IPS-18c (cell line): ENCODE measurements at regions not wholly inside any gene's neighbourhood (a gene's known extent, or its start where the extent isn't known, plus 50 kb on each side); places are given as distances from the start of the nearest gene placed in this dataset.
"Not testable (repeated sequence)": the region's sequence is repeated elsewhere in the genome, so short reads cannot be mapped to it uniquely, and the experiment has no call there.

Experiments
- H3K4me3 ChIP-seq: 2 replicates; pipeline ENCODE4 v1.7.0; 2013; ENCODE audit warnings: low read depth, mild to moderate bottlenecking, low read length, moderate library complexity; ENCODE audit not compliant: insufficient read depth
- H3K9me3 ChIP-seq: one replicate; pipeline ENCODE4 v1.6.1; 2013; ENCODE audit warnings: mild to moderate bottlenecking, low read length, moderate library complexity; ENCODE audit not compliant: control insufficient read depth, insufficient read depth

DNA sequence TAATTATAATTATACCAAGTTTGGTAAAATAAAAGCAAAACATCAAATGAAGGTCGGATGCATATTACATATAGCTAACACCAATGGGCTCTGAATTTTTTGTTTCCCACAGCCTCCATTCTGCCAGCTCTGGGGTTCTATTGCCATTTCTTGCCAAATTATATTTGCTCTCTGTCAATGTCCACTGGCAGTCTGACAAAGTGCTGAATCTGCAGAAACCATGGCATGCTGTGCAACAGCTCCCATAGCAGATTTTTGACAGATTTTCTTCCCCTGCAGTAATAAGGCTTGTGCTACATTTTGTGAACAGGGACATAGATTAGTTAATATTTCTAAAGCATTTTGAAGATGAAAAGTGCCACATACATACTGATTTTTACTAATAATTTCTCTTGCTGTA lies 1102.1 kb downstream of the DIAPH3 start:
- H3K9me3 ChIP-seq, result no peaks in the 10 kb centered on the region
- no peak overlapping the region for H3K4me3 ChIP-seq

DNA sequence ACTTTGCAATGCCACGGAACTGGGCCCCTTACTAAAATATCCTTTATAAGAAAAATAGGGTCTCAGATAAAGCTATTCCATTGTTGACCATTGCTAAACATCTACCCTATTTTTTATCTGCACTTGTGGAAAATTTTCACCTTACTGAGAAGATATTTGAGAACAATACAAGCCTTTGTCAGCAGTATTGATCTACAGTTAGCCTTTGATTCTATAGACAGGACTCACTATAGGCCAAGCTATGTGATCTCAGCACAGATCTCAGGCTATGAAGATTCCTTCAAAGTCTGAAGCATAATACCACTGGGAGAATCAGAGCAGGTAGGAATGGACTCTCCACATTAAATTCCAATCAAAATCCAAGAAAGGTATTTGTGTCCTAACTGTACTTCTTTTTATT lies 1099.7 kb downstream of the DIAPH3 start:
- H3K4me3 ChIP-seq, result no peak overlapping the region
- H3K9me3 ChIP-seq, result no peaks in the 10 kb centered on the region

DNA sequence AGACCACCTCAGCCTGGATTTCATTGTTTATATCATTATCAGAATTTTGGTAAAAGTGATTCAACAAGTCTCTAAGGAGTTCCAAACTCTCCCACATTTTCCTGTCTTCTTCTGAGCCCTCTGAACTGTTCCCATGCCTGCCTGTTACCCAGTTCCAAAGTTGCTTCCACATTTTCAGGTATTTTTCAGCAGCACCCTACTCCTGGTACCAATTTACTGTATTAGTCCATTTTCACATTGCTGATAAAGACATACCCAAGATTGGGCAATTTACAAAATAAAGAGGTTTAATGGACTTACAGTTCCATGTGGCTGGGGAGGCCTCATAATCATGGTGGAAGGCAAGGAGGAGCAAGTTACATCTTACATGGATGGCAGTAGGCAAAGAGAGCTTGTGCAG lies 1087.3 kb downstream of the DIAPH3 start:
- not testable (repeated sequence) for H3K4me3 ChIP-seq, H3K9me3 ChIP-seq

DNA sequence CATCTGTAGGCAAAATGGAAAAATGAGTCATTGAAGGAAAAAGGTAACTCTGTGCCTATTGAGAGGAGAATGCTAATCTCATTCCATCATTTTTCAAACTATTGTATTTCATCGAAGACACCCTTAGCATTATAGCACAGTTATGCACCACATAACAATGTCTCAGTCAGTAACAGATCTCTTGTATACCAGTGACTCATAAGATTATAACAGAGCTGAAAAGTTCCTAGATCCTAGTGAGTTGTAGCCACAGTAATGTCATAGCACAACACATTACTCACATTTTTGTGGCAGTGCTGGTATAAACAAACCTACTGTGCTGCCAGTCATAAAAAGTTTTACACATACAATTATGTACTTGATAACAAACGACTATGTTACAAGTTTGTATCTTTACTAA lies 1077.6 kb downstream of the DIAPH3 start:
- Histone ChIP-seq H3K9me3 (no peaks in the 10 kb centered on the region), H3K4me3 (no peak overlapping the region)

DNA sequence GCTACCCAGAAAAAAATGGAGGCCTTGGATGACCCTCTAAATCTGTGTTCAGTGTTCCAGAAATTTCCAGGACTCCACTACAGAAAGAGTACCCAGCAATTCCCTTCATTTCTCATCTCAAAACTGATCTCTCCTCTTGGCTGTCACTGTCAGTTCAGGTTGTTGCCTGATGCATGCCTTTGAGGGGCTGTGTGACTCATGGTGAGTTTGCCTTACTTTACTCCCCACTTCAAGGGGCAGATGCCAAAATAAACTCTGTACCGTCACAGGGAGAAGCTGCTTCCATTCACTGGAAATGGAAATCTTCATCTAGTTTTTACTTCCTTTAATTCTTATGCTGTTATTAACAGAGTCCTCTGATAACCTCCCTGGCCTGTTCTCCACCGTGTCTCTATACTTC lies 1075.0 kb downstream of the DIAPH3 start:
- Histone ChIP-seq H3K4me3 (no peak overlapping the region), H3K9me3 (no peaks in the 10 kb centered on the region)

DNA sequence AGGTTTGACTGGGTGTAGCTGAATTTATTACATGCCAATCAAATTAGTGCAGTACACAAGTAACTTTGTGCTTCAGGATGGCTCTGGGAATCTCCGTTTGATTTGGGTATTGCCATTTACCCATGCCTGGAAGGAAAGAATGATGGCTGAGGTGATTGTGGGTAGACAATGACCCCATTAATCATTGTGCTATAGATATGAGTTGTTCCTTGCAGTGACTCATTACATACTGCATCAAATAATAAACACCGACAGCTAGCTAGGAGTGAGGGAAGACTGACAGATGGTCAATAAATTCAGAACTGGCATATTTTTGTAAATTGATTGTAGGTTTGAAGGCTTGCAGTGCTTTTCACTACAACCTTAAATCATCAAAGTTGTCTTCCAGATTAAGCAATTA lies 1069.5 kb downstream of the DIAPH3 start:
- Histone ChIP-seq H3K9me3 (no peaks in the 10 kb centered on the region), H3K4me3 (no peak overlapping the region)

DNA sequence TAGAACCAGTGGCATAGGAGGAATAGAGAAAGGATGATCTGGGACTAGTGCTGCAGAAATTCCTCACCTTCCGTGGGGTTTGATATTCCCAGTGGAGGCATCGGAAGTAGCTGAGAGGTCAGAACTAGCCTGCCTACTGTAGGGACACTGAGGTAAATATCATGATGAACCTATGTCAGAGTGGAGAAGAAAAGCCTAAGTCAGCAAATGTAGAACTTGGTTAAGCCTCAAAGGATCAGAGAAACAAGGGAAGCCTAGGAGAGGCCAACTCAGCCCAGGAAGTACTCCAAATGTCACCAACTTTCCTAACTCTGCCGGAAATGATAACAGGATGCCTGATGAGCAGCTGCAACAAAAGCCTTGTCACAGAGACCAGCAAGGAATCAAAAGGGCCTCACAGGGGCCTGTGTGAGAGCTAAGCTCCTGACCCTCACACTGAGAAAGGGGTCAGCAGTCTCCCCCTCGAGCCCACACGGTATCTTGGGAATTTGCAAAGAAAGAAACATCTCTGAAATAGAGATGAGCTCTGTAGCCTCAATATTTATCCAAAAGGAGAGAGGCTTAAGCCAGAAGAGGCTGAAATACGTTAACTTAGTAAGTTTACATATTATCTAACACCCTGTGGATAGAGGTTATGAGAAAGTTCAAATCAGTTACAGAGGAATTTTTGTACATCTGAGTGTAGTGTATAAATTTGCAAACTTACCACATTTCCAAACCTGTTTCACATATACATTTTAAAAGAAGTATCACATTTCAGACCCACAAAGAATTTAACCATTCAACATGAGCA lies 1064.3 kb downstream of the DIAPH3 start:
- Histone ChIP-seq H3K9me3 (no peaks in the 10 kb centered on the region), H3K4me3 (no peak overlapping the region)

DNA sequence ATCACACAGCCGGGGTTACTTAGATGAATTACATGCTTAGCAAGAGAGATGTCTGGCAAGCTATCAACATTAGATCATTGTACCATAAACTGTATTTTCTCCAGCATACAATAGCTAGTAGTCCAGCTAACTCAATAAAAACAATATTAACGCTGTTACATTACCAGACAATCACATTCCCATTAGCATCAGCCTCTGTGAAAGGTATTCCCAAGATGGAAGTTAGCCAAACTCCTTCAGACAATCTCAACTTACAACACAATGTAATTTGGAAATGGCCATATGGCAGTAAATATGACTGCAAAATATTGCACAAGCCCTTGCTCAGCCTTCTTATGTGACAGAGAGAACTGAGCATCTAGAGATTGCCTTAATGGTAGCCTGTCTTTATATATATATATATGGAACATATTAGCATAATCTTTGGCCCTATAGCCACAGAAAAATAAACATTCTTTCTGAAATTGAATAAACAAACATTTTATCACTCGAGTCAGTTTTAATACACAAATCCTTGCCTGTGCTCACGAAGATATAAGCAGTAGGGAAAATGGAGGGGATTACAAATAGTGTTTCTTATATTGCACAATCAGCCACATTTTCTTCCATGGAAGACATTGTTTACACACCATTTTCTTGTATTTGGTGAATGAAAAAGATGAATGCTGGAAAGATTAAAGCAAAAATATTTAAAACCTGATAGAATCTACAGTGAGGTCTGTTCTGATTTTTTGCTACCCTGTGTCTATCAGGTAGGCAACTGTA lies 1060.5 kb downstream of the DIAPH3 start:
- H3K4me3 ChIP-seq, result no peak overlapping the region
- no peaks in the 10 kb centered on the region for H3K9me3 ChIP-seq

DNA sequence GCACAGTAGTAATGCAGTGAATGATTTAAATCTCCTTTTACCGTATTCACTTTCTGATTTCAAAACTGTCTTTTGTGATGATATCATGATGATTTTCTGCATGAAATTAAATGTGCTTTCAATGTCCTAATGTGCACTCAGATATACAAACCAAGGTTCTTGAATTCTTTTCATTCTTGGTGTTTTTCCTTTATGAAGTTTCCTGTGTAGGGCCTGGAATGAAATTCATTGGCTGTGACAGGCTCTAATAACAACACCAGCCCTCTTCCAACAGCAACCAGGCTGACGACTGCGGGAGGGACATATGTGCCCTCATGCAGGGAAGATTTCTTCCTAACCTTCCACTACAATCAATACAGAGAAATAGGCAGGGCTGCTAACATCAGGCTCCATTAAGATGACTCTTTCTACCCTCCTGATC lies 1052.0 kb downstream of the DIAPH3 start:
- Histone ChIP-seq H3K4me3 (no peak overlapping the region), H3K9me3 (no peaks in the 10 kb centered on the region)

DNA sequence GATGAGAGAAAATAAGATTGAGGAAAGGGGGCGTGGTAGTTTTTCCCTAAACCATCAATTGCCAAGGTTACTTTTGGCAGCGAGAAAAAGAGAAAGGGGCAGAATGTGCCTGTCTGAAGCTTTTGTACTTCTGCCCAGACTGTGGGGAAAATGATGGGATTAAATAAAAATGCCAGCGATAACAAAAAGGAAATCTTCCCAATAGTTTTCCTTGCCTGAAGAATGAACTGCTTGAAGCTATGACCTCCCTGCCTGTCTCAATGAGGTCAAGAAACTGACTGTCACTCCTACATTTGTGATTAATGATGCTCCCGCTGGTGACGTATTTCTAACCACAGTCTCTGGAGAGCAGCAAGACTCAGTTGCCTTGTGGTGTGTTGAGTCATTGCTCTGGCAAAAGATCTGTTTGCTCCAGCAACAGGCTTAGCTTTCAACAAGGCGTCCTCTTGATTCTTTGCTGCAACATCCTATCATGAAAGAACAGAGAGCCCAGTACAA lies 1051.5 kb downstream of the DIAPH3 start:
- H3K4me3 ChIP-seq, result no peak overlapping the region
- H3K9me3 ChIP-seq, result no peaks in the 10 kb centered on the region

DNA sequence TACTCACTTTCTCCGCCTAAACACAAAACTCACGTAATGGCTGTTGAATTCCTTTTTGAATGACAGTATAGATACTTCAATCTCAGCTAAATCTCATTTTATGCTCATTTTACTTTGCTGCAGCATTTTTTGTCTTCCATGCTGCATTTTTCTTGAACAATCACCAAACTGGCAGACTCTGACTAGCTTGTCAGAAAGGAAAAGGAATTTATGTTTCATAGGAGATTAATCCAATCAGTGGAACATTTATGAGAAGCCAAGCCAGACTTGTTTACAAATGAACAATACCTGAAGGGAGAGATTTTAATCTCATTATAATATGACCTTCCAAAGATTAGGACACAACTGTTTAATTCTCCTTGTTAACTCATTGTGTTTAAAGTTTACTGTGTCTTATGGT lies 1044.3 kb downstream of the DIAPH3 start:
- Histone ChIP-seq H3K9me3 (no peaks in the 10 kb centered on the region), H3K4me3 (no peak overlapping the region)

DNA sequence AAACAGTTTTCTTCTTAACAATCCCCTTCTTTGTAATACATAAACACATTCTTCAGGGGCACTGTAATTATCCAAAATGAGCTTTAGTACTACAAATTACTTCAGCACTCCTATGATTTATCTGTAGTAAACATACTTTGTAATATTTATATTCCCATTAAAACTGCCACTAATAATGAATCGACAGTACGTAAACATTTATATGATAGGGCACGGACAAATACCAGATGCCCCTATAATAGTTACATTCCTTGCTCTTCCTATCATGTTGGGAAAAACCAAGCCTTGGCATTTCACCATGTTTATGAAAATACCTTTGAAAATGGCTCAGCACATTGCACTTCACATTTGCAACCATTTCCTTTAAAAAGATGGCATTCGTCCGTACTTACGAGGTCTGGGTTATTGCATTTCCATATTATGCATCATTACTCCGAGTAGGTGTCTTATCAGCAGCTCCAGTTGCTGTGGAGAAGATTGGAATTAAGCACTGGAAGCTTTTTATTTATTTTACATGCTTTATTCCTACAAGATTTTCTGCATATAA lies 1043.4 kb downstream of the DIAPH3 start:
- no peak overlapping the region for H3K4me3 ChIP-seq
- H3K9me3 ChIP-seq, result no peaks in the 10 kb centered on the region

DNA sequence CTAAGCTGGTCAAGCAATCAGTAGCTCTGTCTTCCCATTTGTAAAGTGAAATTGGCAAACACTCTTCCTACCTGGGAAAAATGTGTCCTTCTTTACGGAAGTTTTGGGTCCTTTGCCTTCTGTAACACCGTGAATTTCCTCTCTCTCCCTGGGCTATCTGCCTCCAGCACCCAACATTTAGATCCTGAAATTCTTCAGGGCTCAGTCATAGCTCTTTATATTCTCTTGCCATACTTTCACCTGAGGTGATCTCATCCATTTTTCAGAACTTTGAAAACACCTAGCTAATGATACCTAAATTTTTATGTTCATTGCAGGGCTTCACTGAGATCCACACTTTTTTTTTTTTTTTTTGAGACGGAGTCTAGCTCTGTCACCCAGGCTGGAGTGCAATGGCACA lies 1042.2 kb downstream of the DIAPH3 start:
- no peaks in the 10 kb centered on the region for H3K9me3 ChIP-seq
- H3K4me3 ChIP-seq, result no peak overlapping the region

DNA sequence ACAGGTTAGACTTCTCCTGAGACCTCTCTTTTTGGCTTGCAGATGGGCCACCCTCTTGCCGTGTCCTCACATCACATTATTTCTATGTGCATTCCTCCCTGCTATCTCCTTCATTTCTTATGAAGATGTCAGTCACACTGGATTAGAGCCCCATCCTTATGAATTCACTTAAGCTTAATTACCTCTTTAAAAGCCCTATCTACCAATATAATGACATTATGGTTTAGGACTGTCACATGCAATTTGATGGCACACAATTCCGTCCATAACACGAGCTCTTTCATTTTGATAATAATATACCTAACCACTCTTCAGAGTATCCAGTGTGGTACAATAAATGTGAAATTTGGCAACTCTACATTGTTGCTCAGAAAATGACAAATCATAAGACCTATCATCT lies 1037.3 kb downstream of the DIAPH3 start:
- no peak overlapping the region for H3K4me3 ChIP-seq
- H3K9me3 ChIP-seq, result no peaks in the 10 kb centered on the region

DNA sequence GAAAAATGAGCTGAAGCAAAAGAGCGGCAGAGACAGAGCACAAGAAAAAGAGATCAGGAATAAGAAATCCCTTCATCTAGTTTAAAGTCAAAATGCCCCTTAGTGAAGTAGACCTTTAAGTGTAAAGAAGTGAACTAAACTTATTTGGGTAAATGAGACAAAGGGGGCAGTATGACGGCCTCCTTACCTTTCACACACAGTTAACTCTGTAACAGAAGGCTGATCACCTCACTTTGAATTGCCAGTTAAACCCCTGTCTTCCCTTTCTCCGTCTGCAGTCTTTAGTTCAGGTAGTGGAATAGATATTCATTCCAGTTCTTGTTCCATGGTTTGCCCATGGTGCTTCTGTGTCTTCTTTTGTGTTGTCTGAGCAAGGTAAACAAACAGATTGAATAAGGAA lies 1029.8 kb downstream of the DIAPH3 start:
- Histone ChIP-seq H3K4me3 (no peak overlapping the region), H3K9me3 (no peaks in the 10 kb centered on the region)

DNA sequence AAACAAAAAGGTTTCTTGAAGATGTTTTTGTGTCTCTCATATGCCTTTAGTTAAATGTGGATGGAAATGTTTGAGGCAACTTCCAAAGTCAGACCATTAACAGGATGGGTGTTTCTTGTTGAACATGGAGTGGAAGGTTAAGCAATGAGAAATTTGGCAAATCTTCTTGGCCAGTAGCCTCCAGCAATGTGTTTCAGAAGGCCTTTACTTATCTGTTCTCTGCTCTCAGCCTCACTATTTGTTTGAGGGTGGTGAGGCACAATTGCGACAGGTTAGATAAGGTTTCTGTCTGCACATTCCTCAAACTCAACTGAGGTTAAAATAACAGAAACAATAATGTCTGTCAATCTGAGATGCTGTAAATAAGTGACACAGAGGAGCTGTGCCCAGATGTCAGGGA lies 1019.0 kb downstream of the DIAPH3 start:
- H3K4me3 ChIP-seq, result no peak overlapping the region

DNA sequence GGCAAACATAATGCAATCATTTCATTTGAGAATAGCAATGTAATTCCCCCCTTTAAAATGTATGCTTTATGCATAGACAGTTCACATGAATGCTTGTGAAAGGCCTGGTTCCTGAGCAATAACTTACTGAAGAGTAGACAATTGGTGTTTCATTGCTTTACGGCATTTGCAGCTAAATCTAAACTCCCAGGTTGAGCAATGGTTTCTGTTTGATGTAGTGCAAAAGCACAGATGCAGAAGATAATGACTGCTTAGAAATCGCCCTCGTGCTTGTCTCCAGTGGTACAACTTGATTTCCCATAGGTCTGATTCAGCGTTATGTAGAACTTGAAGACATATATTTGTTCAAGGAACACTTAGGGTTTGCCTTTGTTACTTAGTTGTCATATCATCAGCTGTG lies 1018.3 kb downstream of the DIAPH3 start:
- Histone ChIP-seq H3K9me3 (no peaks in the 10 kb centered on the region), H3K4me3 (no peak overlapping the region)

More for the DNA sequence above, 1019.0 kb downstream of the DIAPH3 start:
- H3K9me3 ChIP-seq, result no peaks in the 10 kb centered on the region

DNA sequence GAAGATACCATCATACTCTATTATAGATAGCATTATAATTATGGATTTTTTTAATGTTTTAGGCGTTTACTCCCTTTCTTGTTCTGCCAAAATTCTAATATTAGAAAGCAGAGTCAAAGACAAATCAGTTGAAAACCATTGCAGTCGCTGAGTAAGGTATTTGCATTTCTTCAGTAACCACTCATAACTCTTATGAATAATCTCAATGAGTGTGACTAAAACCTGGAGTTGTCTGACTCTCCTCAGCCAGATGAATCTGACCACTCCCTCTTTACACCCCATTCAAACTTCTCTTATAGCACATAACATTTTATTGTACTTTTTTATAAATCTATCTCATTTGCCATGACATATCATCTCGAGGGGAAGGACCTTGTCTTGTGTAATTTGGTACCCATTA lies 1006.5 kb downstream of the DIAPH3 start:
- no peak overlapping the region for H3K4me3 ChIP-seq
- H3K9me3 ChIP-seq, result no peaks in the 10 kb centered on the region
